Activated CD4-positive, alpha-beta T cell treated with anti-CD3 and anti-CD28 coated beads, Interleukin-2, amount 50 U/mL, for 4 hours (primary cell): ENCODE measurements at regions not wholly inside any gene's neighbourhood (a gene's known extent, or its start where the extent isn't known, plus 50 kb on each side); places are given as distances from the start of the nearest gene placed in this dataset.
"Not testable (repeated sequence)": the region's sequence is repeated elsewhere in the genome, so short reads cannot be mapped to it uniquely, and the experiment has no call there.

Source experiments
- DNase-seq, 2 experiments: peaks; one replicate each; pipeline ENCODE4 v3.0.0-alpha.2; 2020

DNA sequence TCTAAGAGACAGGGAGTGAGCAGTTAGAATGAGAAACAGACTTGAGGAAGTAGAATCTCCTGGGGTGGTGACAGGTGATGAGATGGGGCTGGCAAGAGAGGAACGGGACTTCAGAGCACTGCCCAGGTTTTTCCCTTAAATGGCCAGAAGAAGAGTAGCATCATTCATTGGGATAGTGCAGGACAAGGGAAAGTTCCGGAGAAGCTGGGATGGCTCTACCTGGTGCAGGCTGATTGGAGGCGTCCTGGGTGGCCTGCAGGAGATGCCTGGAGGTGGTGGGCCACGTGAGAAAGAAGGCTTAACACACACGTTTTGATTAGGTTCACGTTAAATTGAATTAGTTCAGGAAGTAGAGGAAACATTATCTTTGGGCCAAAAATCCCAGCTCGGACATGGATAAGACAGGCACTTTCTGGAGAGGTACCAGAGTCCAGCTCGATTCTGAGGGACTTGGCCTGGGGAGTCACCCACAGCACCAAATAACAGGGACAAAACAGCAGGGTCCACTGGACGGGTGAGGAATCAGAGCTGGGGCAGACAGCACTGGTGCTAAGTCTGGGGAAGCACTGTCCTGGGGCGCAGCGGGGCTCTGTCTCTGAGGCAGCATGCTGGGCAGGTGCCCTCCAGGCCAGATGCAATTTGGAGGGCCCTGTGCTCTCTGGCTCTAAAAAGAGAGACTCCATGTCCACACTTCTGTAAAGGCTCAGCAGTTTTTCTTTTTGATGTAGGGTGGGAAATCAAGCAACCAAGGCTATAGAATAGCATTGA lies 512.3 kb upstream of the RAB6C start:
- DNase-seq = no peak

DNA sequence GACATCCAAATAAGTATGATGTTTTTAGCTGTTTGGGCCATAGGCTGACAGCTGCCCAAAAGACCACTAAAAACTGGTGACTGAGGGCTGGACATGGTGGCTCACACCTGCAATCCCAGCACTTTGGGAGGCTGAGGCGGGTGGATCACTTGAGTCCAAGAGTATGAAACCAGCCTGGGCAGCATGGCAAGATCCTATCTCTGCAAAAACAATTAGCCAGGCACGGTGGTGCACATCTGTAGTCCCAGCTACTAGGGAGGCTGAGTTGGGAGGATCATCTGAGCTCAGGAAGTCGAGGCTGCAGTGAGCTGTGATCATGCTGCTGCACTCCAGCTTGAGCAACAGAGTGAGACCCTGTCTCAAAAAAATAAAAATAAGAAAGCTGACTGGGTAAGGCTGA lies 511.5 kb upstream of the RAB6C start:
- no peak for DNase-seq

DNA sequence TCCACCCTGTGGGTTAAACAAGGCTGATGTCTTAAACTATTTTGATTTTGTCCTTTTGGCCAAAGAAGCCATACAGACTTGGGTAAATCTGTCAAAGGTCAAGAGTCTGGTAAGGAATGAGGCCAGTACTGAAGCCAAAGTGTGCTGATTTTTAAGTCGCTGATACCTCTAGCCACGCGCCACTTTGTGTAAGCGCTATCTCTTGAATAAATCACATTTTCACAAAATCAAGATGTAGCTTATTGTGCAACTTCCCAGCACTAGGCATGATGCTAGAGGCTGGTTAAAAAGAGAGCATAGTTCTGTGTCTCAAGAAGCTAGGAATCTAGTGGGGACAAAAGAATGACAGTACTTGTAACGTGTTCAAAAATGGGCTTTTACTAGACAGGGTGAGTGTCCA lies 510.6 kb upstream of the RAB6C start:
- DNase-seq = no peak

DNA sequence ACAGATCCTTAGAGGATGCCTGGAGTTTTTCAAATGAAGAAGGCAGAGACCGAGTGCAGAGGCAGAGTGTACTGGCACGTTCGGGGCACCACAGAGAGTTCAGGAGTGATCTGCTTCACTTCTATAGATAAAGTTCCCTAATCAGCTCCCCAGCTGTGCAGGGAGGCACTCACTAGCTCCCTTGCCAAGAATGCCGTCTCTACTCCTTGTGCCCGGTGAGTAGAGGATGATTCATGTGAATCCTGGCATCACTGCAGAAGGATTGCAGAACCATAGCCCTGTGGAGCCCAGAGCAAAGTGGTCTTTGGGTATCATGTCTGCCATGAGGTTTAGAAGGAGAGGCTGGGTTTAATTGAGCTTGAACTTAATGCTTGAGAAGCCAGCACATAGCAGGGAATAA lies 510.1 kb upstream of the RAB6C start:
- no peak for DNase-seq

DNA sequence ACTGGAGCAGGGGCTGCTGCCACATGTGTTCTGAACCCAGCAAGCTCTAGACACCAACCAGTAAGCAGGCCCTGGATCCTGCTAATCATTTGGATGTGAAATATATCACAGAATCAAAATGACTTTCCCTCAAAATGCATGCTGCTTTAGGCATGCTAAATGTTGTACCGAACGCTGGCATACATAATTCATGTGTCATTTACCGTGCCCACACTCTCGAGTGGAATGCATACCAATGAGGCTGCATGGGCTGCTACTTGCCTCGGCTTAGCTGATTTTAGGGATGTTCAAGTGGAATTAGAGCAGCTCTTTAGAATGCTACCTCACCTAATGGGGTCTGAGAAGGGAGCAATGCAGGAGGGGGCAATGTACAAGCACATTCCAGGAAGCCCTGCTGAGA lies 509.6 kb upstream of the RAB6C start:
- no peak for DNase-seq

DNA sequence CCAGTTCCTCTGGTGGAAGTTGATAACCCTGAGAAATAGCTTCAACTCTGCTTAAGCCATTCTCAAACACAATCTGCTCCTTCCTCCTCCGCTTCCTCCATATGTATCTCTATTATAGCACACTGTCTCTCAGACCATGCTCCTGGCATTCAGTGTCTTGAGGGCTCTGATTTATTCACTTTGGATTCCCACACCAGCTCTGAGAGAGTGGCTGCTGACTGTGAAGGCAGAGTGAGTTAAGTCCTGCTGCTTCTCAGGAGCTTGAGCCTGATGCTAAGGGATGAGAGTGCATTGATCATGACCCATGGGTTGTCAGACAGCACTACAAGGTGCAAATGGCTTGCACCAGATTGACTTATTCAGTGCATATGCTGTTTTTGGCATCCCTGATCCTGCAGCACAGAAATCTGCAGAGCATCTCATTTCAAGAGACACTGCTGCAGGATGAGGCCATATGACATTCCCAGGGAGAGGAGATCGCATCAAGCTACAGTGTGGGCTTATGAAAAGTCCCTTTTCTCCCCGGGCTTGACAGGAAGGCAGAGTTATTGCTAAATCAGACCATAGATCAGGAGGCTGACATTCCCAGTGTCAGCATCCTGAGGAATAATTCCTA lies 500.5 kb upstream of the RAB6C start:
- no peak for DNase-seq

DNA sequence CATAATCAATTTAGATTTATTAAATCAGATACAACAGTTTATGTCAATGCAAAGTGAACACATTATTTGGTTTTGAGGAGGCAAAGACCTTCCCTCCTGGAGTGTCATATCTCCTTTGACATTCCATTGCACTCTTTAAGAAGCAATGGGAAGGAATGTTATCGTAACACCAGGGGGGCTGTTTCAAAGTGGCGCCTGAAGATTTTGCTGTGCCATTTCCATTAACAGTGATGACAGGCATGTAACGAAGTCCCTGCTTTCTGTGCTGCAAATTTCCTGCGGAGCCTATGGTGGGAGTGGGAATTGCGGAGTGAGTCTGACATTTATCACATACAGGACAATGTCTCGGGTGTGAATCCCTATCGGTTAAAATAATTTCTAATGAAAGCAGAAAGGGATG lies 499.6 kb upstream of the RAB6C start:
- no peak for DNase-seq

DNA sequence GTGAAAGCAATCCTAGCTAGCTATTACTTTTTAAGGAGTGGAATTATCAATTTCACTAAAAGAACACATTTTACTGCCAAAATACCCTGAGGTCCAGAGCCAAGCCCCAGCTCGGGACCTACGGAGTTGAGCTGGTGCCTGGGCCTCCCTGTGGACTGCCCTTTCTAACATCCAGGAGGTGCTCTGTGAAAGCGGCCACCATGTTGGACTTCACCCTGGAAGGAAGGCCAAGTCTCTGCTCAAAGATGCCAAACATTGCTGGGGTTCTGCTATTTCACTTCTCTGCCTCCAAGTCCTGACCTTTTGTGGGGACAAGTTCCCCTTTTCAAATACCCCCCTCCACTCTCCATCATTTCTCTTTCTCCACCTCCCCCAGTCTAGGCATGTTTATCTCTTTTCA lies 498.7 kb upstream of the RAB6C start:
- no peak for DNase-seq

DNA sequence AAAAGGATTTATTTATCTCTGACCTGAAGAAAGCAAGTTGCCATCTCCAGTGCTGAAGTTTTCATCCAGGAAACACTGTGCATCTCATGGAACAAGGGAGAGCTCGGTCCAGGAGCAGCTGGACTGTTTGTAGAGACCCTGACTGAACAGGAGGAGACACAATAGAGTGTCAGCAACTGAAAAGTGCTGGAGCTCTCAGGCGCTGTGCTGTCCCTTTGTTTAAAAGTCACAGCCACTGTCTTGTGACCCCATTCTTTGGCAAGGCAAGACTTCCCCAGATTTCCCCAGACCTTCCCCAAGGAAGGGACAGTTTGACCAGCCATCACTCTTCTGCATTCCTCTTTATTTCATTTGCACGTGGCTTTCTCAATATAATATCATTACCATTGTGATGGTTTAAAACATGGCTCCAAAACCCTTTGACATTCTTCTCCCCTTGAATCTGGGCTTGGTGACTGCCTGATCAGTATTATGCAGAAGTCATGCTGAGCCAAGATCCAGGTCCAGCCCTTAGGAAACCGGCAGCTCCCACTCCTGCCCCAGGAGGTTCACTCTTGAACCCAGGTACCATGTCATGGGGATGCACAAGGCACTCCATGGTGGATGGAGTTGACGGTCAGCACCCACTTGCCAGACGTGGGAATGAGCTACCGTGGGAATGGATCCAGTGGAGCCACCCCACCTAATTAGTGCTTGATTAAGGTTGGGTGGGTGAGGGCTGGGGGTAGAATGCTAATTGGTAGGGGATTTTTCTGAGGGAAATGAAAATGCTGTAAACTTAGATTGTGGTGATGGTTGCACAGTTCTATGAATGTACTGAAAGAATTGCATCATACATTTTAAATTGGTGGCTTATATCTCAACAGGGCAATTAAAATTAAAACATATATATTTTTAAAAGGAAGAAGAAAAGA lies 497.9 kb upstream of the RAB6C start:
- DNase-seq = no peak

DNA sequence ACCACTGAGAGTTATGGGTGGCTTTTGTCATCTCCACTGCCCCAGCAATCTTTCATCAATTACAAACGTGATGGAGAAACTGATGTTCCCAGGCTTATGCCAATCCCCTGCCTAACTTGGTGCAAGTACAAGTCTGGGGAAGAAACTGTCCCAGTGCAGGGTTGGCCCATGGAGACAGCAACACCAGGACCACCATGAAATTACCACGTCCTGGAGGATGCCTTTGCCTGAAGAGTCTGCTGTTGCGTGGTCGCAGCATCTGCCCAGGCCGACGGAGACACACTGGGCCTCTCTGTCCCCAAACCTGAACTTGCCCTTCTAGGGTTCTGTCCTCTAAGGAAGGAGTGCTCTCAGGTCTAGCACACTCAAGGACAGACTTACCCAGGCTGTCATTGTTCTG lies 496.8 kb upstream of the RAB6C start:
- no peak for DNase-seq

DNA sequence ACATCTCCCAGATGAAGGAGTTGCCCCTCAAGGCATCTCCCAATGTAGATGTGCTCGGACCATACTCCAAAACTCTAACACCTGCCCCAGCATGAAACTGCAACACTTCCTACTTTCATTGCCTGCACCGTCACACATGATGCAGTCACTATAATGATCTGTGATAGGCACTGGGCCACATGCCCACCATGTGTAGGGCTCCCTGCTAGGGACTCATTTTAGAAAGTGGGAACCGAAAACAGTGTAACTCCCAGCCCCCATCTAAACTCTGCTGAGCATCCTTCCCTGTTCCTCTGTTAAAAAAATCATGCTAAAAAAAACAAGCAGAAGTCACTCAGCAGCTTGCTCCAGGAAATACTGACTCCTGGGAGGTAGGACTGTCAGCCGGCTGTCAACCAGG lies 496.1 kb upstream of the RAB6C start:
- DNase-seq = no peak

DNA sequence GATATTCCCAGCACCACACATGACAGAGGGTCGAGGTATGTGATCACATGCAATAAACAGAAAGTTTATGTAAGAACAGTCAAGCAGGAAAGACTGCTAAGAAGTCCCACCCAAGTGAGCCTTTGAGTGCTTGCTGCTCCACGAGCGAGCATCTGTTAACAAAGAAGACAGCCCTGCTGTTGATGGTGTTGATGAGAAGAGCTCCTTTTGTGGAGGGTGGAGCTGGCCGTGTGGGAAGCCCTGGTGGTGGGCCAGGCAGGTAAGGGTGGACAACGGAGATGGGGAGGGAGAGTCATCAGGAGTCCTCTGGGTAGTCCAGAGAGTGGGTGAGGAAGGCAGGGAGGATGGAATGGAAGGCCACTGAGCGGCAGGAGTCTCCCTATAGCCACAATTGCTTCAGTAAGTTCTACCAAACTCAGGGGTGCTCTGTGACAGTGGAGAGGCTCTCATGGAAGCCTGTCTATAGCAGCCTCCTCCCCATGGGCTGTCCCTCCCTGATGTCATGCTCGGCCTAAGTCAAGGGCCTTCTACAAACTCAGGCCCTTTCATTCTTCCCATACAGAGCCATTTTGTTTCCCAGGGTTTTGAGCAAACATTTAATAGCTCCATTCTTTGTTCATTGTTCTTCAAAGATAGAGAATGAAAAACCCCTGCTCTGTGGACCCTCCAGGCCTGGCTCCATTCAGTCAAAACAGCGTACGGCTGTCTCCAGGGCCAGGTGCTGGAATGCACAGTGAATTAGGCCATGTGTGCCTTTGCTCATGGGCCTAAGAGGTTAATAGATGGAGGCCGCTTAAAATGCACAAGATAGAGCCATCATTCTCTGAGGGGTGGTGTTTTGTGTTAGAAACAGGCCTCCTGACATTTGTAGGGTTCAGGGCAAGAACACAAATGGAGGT lies 494.2 kb upstream of the RAB6C start:
- DNase-seq = no peak

DNA sequence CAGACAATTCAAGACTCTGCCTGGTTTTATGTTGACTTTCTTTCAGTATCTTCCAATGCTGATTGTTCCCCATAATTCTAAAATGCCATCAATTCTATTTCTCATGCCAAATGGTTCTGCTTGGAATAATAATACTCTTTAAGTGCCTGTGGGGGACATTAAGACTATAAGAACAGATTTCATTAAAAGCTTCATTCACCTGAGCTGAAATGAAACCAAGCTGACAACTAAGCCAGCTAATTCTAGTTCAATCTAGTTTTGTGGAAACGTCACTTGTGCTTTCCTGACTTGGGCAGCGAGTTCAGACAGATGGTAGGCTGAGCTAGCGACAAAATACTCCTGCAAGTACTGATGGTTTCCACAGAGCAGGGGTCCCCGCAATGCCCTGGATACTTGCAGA lies 491.1 kb upstream of the RAB6C start:
- no peak for DNase-seq

DNA sequence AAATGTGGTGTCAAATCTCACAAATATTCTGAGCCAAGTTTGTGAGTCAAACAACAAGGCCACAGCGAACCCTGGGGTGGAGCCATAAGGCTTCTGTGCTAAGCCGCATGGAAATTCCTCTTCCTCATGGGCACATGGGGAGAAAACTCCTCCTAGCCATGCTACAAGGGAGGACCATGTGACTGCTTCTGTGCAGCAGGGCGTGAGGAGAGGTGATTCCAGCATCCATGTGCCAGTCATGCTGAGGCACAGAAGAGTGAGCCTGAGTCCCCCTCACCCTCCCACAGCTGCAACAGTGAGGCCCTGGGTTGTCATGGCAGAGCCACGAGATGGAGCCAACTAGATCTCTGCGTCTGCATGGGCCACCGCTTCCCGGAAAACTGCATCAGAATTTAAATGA lies 488.8 kb upstream of the RAB6C start:
- no peak for DNase-seq

DNA sequence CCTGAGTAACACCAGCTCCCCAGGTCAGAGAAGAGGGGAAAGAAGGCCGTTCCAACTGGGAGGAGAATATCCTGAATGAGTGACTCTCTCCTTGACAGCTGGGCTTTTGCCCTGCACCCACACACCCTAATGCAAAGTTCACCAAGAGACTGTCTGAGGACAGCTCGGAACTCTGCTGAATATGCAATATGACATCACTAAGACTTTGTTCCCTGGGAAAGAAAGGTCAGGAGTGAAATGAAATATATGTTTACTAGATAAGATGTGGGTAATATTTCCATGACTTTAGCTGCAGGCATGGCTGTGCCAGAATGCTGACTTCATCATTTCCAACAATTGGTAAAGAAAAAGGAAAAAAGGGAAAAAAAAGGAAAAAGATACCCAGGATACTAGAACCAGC lies 488.2 kb upstream of the RAB6C start:
- no peak for DNase-seq

DNA sequence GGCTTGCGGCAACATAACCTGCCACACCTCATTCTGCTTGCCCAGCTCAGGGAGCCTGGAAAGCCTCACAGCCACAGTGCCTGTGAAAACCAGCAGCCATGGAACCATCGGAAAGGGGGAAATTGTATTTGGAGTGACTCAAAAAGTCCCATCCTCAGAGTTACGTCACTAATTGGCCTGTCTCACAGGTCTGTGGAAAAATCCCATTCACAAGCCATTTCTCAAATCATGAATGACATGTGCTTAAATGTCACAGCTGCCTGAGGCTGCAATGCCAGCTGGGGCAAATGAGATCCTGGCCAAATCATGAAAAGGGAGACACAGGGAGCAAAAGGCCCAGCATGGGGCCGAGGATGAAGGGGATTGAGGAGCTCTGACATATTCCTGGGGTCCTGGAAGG lies 486.9 kb upstream of the RAB6C start:
- no peak for DNase-seq

DNA sequence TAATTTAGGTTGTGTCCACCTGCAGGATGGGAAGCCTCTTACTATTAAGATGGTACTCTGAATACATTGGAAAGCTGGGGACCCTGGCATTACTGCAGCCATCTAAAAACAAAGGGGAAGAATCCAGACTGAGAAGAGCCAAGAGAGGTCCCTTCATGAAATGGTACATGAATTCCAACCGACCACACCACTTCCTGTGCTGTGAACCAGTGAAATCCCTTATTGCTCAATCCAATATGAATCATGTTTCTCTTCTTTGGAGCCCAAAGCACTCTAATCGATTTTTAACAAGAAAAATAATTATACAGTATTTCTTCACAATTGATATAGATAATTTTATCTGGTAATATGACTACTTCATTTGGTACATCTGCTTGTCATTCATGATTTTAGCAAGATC lies 479.7 kb upstream of the RAB6C start:
- no peak for DNase-seq

DNA sequence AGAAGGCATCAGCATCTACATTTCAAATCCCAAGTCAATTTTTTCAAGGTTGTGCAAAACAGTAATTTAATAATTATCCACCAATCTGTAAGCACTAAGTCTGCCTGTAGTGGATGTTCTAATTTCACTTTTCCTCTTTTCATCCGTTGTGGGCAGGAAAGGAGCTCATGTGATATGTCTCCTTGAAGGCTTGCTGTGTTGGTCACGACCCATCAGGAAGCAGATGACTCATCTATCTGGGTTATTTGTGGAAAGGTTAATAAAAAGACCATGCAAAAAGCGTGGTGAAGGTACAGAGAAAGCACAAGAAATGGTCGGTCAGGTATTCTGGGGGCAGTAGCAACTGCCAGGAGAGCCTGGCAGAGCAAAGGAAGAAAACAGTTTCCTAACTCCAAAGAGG lies 476.7 kb upstream of the RAB6C start:
- DNase-seq = no peak

DNA sequence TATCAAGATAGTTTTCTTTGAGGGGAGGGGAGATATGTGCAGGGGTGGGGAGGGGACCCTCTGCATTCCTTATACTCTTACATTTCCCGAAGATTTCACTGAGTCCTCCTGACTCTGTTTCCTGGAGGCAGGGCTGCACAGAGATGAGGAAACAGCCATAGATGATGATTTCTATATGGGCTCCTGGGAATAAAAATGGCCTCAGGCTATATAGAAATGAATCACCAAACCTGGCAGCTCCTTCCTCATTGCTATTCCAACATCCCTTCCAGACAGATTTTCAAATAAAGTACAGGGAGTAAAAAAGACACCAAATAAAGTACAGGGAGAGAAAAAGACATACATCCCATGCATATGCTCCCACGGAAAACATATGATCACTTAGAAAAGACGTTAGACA lies 474.8 kb upstream of the RAB6C start:
- no peak for DNase-seq

DNA sequence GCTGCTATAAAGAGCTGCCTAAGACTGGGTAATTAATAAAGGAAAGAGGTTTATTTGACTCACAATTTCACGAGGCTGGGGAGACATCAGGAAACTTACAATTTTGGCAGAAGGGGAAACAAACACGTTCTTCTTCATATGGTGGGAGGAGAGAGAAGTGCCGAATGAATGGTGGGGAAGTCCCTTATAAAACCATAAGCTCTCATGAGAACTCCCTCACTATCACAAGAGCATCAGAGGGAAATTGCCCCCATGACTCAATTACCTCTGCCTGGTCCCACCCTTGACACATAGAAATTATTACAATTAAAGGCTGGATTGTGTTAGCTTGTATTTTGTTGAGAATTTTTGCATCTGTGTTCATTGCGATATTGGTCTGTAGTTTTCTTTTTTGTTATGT lies 460.5 kb upstream of the RAB6C start:
- DNase-seq = no peak

DNA sequence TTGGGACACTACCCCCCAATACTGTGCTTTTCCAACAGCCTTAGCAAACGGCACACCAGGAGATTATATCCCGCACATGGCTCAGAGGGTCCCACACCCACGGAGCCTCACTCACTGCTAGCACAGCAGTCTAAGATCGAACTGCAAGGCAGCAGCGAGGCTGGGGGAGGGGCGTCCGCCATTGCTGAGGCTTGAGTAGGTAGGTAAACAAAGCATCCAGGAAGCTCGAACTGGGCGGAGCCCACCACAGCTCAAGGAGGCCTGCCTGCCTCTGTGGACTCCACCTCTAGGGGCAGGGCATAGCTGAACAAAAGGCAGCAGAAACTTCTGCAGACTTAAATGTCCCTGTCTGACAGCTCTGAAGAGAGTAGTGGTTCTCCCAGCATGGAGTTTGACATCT lies 447.3 kb upstream of the RAB6C start:
- not testable (repeated sequence) for DNase-seq

DNA sequence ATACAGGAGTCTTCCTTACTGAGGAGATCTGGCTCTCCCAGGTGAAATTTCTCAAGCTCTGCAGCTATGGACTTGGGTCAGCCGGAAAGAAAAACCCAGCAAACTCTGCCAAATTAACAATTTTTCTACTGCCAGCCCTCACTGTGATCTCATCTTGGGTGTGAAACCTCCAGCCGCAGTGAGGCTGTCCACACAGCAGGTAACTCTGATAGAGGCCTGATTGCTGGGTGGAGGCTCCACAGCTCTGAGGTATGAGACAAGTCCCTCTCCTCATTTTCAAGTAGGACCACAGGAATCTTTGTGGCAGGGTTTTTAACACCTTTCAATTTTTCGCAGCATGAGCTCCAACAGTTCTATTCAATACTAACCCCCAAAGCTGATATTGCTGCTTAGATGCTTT lies 430.6 kb upstream of the RAB6C start:
- DNase-seq = no peak

DNA sequence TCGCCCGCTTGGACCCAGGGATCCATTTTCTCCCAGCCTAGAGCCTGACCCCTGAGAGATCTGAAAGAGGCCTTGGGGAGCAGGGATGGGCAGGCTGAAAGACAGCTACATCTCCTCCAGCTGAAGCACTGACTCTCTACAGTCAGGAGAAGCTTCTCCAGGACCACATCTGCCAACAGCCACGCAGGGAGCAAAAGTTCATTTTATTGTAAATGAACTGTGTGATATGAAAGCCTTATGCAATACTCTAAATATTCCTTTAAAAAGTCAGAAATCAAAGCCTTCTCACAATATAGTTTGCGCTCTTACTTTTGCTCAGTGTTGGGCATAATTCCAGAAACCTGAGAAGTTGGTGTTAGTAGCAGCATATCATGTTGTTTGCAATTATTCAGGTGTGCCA lies 428.9 kb upstream of the RAB6C start:
- no peak for DNase-seq
